ENCODE measurements at regions not wholly inside any gene's neighbourhood (a gene's known extent, or its start where the extent isn't known, plus 50 kb on each side); places are given as distances from the start of the nearest gene placed in this dataset.

DNA sequence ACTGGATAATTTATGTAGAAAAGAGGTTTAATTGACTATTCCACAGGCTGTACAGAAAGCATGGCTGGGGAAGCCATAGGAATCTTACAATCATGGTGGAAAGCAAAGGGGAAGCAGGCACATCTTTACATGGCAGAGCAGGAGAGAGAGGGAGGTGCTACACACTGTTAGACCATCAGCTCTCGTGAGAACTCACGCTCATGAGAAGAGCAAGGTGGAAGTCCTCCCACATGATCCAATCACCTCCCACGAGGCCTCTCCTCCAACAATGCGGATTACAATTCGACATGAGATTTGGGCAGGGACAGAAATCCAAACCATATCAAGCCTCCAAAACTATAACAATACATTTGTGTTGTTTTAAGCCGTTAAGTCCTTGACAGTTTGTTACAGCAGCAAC, 257.1 kb upstream of the KCNG1 start:
- DNase-seq (ENCODE audit: extremely low read depth in 1 of 4, low spot score in 3 of 4), result peak in 1 of 4 experiments; percentile 5
- FAIRE-seq, result no peak
- ChIA-PET CTCF (ENCODE audit: low intra/inter-chr PET ratio) (no interaction called here), POLR2A (interaction anchor here (0.6 to 1.0 kb wide), 3 partner anchors 10 to 1083 kb away, joined by 3 to 7 read pairs (median 3); no protein-coding TSS in a partner anchor)
- H3K9ac ChIP-seq (ENCODE audit: insufficient read depth in 1 of 2, low read depth in 2 of 2, low read length in 2 of 2), result no peak overlapping the region
- no peak overlapping the region for H3K27ac ChIP-seq (ENCODE audit: extremely low read depth, low read depth, low read length)
- in situ Hi-C loops (cut with MboI) (no loop called here), intact Hi-C loops (cut with micrococcal nuclease) (no loop called here)
- H3K9me3 ChIP-seq (replicated peaks; ENCODE audit: control insufficient read depth, insufficient read depth, low read depth, low read length), result no peaks in the 10 kb centered on the region
- no peak overlapping the region for H3K4me2 ChIP-seq (ENCODE audit: insufficient read depth, low read length)
- no TSS peak for BruUV-seq (replicated peaks)
- WGBS (ENCODE audit: insufficient coverage, low coverage, missing lambda C conversion rate), result 1% methylated on average over 6 of the region's 6 CpGs
- H4K20me1 ChIP-seq (replicated peaks; ENCODE audit: control insufficient read depth, insufficient read depth, low read length), result no peaks in the 10 kb centered on the region
- H3K9me1 ChIP-seq (ENCODE audit: control insufficient read depth, insufficient read depth, low read length), result no peaks in the 10 kb centered on the region
- no peaks in the 10 kb centered on the region for H3K36me3 ChIP-seq (ENCODE audit: control insufficient read depth, insufficient read depth, low read length)
- no peaks in the 10 kb centered on the region for H3K79me2 ChIP-seq (ENCODE audit: control insufficient read depth, insufficient read depth, low read length)
- H2AFZ ChIP-seq (ENCODE audit: low read depth, low read length), result no peak overlapping the region
- H3K27me3 ChIP-seq (ENCODE audit: control insufficient read depth in 2 of 2, insufficient read depth in 2 of 2, low read length in 2 of 2), result peaks cover 11 to 31% of the 10 kb centered on the region in 2 experiments; a peak in 4 of 5 replicates
- no peak overlapping the region for H3K4me3 ChIP-seq
- H3K4me1 ChIP-seq (replicated peaks in 1 of 2; ENCODE audit: control insufficient read depth in 2 of 2, insufficient read depth in 2 of 2, low read length in 2 of 2), result no peaks in the 10 kb centered on the region
- peak; percentile 65 for ATAC-seq
- no peak for TF ChIP-seq FOXJ2 (tag; IDR thresholded peaks at IDR 0.05)
- peak; percentile 55 for TF ChIP-seq L3MBTL2 (IDR thresholded peaks at IDR 0.05)
- no peak for TF ChIP-seq TEAD4 (IDR thresholded peaks at IDR 0.05; ENCODE audit: low read length)
- TF ChIP-seq TEAD4 (CRISPR knock-in tag; IDR thresholded peaks at IDR 0.05; ENCODE audit: borderline replicate concordance), result no peak
- TF ChIP-seq DACH1 (IDR thresholded peaks at IDR 0.05; ENCODE audit: partially characterized antibody), result no peak
- TF ChIP-seq, protein P1, sequence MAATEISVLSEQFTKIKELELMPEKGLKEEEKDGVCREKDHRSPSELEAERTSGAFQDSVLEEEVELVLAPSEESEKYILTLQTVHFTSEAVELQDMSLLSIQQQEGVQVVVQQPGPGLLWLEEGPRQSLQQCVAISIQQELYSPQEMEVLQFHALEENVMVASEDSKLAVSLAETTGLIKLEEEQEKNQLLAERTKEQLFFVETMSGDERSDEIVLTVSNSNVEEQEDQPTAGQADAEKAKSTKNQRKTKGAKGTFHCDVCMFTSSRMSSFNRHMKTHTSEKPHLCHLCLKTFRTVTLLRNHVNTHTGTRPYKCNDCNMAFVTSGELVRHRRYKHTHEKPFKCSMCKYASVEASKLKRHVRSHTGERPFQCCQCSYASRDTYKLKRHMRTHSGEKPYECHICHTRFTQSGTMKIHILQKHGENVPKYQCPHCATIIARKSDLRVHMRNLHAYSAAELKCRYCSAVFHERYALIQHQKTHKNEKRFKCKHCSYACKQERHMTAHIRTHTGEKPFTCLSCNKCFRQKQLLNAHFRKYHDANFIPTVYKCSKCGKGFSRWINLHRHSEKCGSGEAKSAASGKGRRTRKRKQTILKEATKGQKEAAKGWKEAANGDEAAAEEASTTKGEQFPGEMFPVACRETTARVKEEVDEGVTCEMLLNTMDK (IDR thresholded peaks at IDR 0.05; ENCODE audit: borderline replicate concordance, insufficient read depth, low read depth, low read length, poor library complexity, severe bottlenecking), result no peak
- TF ChIP-seq CHD2 (IDR thresholded peaks at IDR 0.05; ENCODE audit: low read depth, low read length), result peak; percentile 64; the same call in 1 of the 2 replicates
- TF ChIP-seq PRMT5 (CRISPR knock-in tag; IDR thresholded peaks at IDR 0.05), result no peak
- TF ChIP-seq, protein P2, sequence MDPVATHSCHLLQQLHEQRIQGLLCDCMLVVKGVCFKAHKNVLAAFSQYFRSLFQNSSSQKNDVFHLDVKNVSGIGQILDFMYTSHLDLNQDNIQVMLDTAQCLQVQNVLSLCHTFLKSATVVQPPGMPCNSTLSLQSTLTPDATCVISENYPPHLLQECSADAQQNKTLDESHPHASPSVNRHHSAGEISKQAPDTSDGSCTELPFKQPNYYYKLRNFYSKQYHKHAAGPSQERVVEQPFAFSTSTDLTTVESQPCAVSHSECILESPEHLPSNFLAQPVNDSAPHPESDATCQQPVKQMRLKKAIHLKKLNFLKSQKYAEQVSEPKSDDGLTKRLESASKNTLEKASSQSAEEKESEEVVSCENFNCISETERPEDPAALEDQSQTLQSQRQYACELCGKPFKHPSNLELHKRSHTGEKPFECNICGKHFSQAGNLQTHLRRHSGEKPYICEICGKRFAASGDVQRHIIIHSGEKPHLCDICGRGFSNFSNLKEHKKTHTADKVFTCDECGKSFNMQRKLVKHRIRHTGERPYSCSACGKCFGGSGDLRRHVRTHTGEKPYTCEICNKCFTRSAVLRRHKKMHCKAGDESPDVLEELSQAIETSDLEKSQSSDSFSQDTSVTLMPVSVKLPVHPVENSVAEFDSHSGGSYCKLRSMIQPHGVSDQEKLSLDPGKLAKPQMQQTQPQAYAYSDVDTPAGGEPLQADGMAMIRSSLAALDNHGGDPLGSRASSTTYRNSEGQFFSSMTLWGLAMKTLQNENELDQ (CRISPR knock-in tag; IDR thresholded peaks at IDR 0.05; ENCODE audit: borderline replicate concordance), result no peak
- TF ChIP-seq, protein P3, sequence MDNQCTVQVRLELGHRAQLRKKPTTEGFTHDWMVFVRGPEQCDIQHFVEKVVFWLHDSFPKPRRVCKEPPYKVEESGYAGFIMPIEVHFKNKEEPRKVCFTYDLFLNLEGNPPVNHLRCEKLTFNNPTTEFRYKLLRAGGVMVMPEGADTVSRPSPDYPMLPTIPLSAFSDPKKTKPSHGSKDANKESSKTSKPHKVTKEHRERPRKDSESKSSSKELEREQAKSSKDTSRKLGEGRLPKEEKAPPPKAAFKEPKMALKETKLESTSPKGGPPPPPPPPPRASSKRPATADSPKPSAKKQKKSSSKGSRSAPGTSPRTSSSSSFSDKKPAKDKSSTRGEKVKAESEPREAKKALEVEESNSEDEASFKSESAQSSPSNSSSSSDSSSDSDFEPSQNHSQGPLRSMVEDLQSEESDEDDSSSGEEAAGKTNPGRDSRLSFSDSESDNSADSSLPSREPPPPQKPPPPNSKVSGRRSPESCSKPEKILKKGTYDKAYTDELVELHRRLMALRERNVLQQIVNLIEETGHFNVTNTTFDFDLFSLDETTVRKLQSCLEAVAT (IDR thresholded peaks at IDR 0.05), result no peak
- TF ChIP-seq ZNF778 (CRISPR knock-in tag; IDR thresholded peaks at IDR 0.05), result no peak
- TF ChIP-seq, protein P4, sequence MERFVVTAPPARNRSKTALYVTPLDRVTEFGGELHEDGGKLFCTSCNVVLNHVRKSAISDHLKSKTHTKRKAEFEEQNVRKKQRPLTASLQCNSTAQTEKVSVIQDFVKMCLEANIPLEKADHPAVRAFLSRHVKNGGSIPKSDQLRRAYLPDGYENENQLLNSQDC (CRISPR knock-in tag; IDR thresholded peaks at IDR 0.05), result no peak
- TF ChIP-seq ZNF3 (CRISPR knock-in tag; IDR thresholded peaks at IDR 0.05), result no peak
- no peak for TF ChIP-seq HOMEZ (CRISPR knock-in tag; IDR thresholded peaks at IDR 0.05)
- no peak for TF ChIP-seq TSC22D4 (tag; IDR thresholded peaks at IDR 0.05)
- TF ChIP-seq KLF6 (CRISPR knock-in tag; IDR thresholded peaks at IDR 0.05; ENCODE audit: borderline replicate concordance), result no peak
- no peak for TF ChIP-seq E2F3 (CRISPR knock-in tag; IDR thresholded peaks at IDR 0.05)

All from K562 (cell line).